ENCODE measurements at regions not wholly inside any gene's neighbourhood (a gene's known extent, or its start where the extent isn't known, plus 50 kb on each side); places are given as distances from the start of the nearest gene placed in this dataset.

DNA sequence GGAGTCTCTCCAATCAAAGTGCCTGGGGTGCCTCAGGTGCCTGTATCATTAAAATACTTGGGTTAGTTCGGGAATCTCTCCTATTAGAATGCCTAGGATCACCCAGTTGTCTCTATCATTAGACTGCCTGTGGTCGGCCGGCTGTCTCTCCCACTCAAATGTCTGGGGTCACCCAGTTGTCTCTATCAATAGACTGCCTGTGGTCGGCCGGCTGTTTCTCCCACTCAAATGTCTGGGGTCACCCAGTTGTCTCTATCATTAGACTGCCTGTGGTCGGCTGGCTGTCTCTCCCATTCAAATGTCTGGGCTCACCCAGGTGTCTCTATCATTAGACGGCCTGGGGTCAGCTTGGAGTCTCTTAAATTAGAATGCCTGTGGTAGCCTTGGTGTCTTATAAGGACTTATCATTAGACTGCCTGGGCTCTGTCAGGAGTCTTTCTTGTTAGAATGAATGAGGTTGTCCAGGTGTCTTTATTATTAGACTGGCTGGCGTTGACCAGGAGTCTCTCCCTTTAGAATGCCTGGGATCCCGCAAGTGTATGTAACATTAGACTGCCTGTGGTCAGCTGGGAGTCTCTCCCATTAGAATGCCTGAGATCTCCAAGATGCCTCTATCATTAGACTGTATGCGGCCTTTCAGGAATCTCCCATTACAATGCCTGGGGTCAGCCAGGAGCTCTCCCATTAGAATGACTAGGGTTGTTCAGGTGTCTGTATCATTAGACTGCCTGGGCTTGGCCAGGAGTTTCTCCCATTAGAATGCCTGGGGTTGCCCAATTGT lies 1555.5 kb downstream of the UQCRFS1 start:
- no peak for DNase-seq

DNA sequence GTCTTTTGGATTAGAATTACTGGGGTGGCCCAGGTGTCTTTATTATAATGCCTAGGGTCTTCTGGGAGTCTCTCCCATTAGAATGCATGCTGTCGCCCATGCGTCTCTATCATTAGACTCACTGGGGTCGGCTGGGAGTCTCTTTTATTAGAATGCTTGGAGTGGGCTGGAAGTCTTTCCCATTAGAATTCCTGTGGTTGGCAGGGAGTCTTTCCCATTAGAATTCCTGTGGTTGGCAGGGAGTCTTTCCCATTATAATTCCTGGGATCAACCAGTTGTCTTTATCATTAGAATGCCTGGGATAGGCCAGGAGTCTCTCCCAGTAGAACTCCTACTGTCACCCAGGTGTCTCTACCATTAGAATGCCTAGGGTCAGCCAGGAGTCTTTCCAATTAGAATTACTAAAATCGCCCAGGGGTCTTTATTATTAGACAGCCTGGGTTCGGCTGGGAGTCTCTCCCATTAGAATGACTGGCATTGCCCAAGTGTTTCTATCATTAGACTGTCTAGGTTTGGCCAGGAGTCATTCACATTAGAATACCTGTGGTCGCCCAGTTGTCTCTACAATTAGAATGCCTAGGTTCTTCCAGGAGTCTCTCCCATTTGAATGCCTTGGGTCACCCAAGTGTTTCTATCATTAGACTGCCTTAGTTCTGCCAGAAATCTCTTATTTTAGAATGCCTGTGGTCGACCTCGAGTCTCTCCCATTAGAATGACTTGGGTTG lies 1558.5 kb downstream of the UQCRFS1 start:
- DNase-seq, result no peak

DNA sequence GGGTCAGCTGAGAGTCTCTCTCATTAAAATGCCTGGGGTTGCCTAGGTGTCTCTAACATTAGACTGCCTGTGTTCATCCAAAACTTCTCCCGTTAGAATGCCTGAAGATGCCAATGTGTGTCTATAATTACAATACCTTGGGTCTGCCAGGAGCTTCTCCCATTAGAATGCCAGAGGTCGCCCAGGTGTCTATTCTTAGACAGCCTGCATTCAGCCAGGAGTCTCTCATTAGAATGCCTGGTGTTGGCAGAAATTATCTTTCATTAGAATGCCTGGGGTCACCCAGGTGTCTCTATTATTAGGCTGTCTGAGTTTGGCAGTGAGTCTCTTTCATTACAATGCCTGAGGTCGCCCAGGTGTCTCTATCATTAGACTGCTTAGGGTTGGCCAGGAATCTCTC lies 1560.2 kb downstream of the UQCRFS1 start:
- DNase-seq, result no peak

DNA sequence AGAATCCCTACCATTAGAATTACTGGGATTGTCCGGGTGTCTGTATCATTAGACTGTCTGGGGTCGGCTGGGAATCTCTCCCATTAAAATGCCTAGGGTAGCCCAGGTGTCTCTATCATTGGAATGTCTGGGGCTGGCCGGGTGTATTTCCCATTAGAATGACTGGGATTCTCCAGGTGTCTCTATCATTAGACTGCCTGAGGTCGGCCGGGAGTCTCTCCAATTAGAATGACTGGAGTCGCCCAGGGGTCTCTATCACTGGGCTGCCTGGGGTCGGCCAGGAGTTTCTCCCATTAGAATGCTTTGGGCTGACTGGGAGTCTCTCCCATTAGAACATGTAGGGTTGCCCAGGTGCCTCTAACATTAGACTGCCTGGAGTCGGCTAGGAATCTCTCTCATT lies 1560.7 kb downstream of the UQCRFS1 start:
- no peak for DNase-seq

DNA sequence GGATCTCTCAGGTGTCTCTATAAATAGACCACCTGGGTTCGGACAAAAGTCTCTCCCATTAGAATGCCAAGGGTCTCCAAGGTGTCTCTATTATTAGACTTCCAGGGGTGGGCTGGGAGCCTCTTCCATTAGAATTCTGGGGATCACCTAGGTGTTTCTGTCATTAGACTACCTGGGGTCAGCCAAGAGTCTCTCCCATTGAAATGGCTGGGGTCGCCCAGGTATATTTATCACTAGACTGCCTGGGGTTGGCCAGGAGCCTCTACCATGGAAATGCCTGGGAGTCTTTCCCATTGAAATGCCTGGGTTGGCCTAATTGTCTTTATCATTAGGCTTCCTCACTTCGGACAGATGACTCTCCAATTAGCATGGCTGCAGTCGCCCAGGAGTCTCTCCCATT lies 1565.5 kb downstream of the UQCRFS1 start:
- DNase-seq, result no peak

DNA sequence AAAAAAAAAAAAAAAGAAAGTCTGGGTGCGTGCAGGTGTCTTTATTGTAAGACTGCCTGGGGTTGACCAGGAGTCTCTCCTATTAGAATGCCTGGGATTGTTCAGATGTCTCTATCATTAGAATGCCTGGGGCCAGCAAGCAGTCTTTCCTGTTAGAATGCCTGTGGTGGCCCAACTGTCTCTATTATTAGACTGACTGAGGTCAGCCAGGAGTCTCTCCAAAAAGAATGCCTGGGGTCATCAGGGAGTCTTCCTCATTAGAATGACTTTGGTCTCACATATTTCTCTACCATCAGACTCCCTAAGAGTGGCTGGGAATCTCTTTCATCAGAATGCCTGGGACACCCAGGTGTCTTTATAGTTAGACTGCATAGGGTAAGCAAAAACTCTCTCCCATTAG lies 1577.5 kb downstream of the UQCRFS1 start:
- DNase-seq, result no peak

DNA sequence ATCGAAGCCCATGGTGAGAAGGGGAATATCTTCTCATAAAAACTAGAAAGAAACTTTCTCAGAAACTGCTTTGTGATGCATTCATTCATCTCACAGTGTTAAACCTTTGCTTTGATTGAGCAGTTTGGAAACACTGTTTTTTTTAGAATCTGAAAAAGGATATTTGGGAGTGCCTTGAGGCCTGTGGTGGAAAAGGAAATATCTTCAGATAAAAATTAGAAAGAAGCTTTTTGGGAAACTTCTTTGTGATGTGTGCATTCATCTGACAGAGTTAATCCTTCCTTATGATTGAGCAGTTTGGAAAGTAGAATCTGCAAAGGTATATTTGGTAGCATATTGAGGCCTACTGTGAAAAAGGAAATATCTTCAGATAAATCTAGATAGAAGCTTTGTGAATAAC lies 1594.9 kb downstream of the UQCRFS1 start:
- no peak for DNase-seq

DNA sequence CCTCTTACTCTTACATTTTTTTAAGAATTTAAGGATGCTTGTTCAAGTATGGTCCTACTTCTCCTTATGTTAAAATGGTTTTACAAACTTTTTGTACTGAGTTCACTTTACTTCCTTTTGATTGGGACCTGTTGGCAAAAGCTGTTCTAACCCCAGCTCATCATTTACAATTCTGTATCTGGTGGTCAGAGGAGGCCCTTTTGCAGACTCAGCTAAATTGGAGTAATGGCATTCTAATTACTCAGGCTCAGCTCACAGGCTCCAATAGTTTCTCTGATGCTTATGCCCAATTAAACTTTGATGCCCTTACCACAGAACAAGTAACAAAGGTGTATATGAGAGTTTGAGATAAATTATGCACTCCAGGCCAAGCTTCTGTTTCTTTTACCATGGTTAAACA lies 1632.0 kb downstream of the UQCRFS1 start:
- DNase-seq, result no peak

Measured in muscle of back (tissue), 3 donors.